Keratinocyte (primary cell): ENCODE measurements at regions not wholly inside any gene's neighbourhood (a gene's known extent, or its start where the extent isn't known, plus 50 kb on each side); places are given as distances from the start of the nearest gene placed in this dataset.

Experiments used
- DNase-seq: peaks from one replicate; pipeline ENCODE4 v3.0.0-alpha.2; 2011; ENCODE audit warnings: low read depth, missing footprints, low spot score
- FAIRE-seq: peaks from 2 replicates; lab custom pipeline; 2011; peaks lifted over from hg19 to GRCh38; lab: Jason Lieb, UNC
- H2AFZ ChIP-seq: 2 replicates; pipeline ENCODE4 v1.6.0; 2012; ENCODE audit warnings: low read length, control low read depth, inconsistent platforms; ENCODE audit not compliant: control insufficient read depth
- H3K27ac ChIP-seq: 2 replicates; pipeline ENCODE4 v1.5.1; 2011; ENCODE audit warnings: low read length; ENCODE audit not compliant: control insufficient read depth, insufficient read depth
- H3K27me3 ChIP-seq: 3 replicates; pipeline ENCODE4 v1.6.0; 2011; ENCODE audit warnings: low read length; ENCODE audit not compliant: control insufficient read depth, insufficient read depth; ENCODE audit errors: extremely low read depth
- H3K36me3 ChIP-seq, 2 experiments: 2 replicates in 1 of 2; 3 replicates in 1 of 2; pipeline ENCODE4 v1.5.1; 2011; ENCODE audit warnings: low read length in 2 of 2, mild to moderate bottlenecking in 1 of 2; ENCODE audit not compliant: control insufficient read depth in 2 of 2, insufficient read depth in 2 of 2; ENCODE audit errors: extremely low read depth in 1 of 2
- H3K4me1 ChIP-seq: 3 replicates; pipeline ENCODE4 v1.5.1; 2011; ENCODE audit warnings: low read length; ENCODE audit not compliant: control insufficient read depth, insufficient read depth; ENCODE audit errors: extremely low read depth
- H3K4me2 ChIP-seq: 3 replicates; pipeline ENCODE4 v1.6.0; 2011; ENCODE audit warnings: low read depth, low read length; ENCODE audit not compliant: control insufficient read depth, insufficient read depth; ENCODE audit errors: extremely low read depth
- H3K4me3 ChIP-seq, 3 experiments: fragments of 200-600 bp in 1 of 3; sonication (generic) in 1 of 3; 2 replicates in 2 of 3; 3 replicates in 1 of 3; pipeline ENCODE4 v1.5.1; 2011 to 2016; ENCODE audit warnings: low read length in 3 of 3, mild to moderate bottlenecking in 3 of 3, control low read depth in 2 of 3, inconsistent platforms in 1 of 3, low read depth in 1 of 3, mixed read lengths in 1 of 3, mixed run types in 1 of 3, moderate library complexity in 1 of 3; ENCODE audit not compliant: control insufficient read depth in 2 of 3, insufficient read depth in 2 of 3; ENCODE audit errors: extremely low read depth in 1 of 3
- H3K79me2 ChIP-seq: 2 replicates; pipeline ENCODE4 v1.6.0; 2012; ENCODE audit warnings: low read length; ENCODE audit not compliant: control insufficient read depth, insufficient read depth
- H3K9ac ChIP-seq: 3 replicates; pipeline ENCODE4 v1.6.0; 2011; ENCODE audit warnings: low read length; ENCODE audit not compliant: control insufficient read depth, insufficient read depth; ENCODE audit errors: extremely low read depth
- H3K9me1 ChIP-seq: 3 replicates; pipeline ENCODE4 v1.6.0; 2011; ENCODE audit warnings: low read length; ENCODE audit not compliant: control insufficient read depth, insufficient read depth; ENCODE audit errors: extremely low read depth
- H3K9me3 ChIP-seq: 2 replicates; pipeline ENCODE4 v1.5.1; 2012; ENCODE audit warnings: low read depth, low read length; ENCODE audit not compliant: control insufficient read depth
- H4K20me1 ChIP-seq: 3 replicates; pipeline ENCODE4 v1.6.0; 2011; ENCODE audit warnings: low read length; ENCODE audit not compliant: control insufficient read depth, insufficient read depth; ENCODE audit errors: extremely low read depth
- CTCF ChIP-seq, 3 experiments: IDR thresholded peaks in 1 of 3; conservative IDR thresholded peaks in 1 of 3; optimal IDR thresholded peaks in 1 of 3; 2 replicates in 2 of 3; 3 replicates in 1 of 3; pipeline versions ENCODE3 to v1.5.1; 2011; ENCODE audit warnings: low read length in 3 of 3, mild to moderate bottlenecking in 3 of 3, moderate library complexity in 2 of 3, control low read depth in 1 of 3, inconsistent platforms in 1 of 3; ENCODE audit not compliant: insufficient read depth in 2 of 3; ENCODE audit errors: extremely low read depth in 1 of 3
- EZH2 ChIP-seq: IDR thresholded peaks from one replicate; pipeline ENCODE4 v1.6.1; 2012; ENCODE audit warnings: inconsistent platforms, mild to moderate bottlenecking, low read length, moderate library complexity
- dilution Hi-C: fragments of 300-500 bp; cut with MboI; formaldehyde crosslinking; loops from one replicate; pipeline ENCODE4 v1.7.0; 2020; ENCODE audit warnings: low sequenced_read_pairs; ENCODE audit not compliant: extremely low pct_ligation_motif_present

- H3K36me3 ChIP-seq: no peaks in the 10 kb centered on the region
- no peak overlapping the region for H2AFZ ChIP-seq
- H3K27me3 ChIP-seq: no peaks in the 10 kb centered on the region
- dilution Hi-C loops: no loop called here
- no peak for FAIRE-seq
- no peak overlapping the region for H3K4me3 ChIP-seq
- TF ChIP-seq CTCF (optimal IDR thresholded peaks at IDR 0.05 in 1 of 3, IDR thresholded peaks at IDR 0.05 in 1 of 3, conservative IDR thresholded peaks at IDR 0.05 in 1 of 3; ENCODE audit: extremely low read depth in 1 of 3, insufficient read depth in 2 of 3, low read length in 3 of 3) (no peak), EZH2 (no peak)
- no peaks in the 10 kb centered on the region for H3K9me3 ChIP-seq
- H3K4me2 ChIP-seq: no peak overlapping the region
- H3K79me2 ChIP-seq: no peaks in the 10 kb centered on the region
- H3K4me1 ChIP-seq: no peaks in the 10 kb centered on the region
- no peaks in the 10 kb centered on the region for H3K9me1 ChIP-seq
- no peak for DNase-seq
- no peak overlapping the region for H3K9ac ChIP-seq
- H3K27ac ChIP-seq: no peak overlapping the region
- H4K20me1 ChIP-seq: no peaks in the 10 kb centered on the region
Measured at GRCh38 chr3:181771120-181771519, 59.4 kb downstream of the SOX2 start.

- H3K79me2 ChIP-seq: no peaks in the 10 kb centered on the region
- TF ChIP-seq EZH2: no peak
- TF ChIP-seq CTCF (optimal IDR thresholded peaks at IDR 0.05 in 1 of 3, IDR thresholded peaks at IDR 0.05 in 1 of 3, conservative IDR thresholded peaks at IDR 0.05 in 1 of 3; ENCODE audit: extremely low read depth in 1 of 3, insufficient read depth in 2 of 3, low read length in 3 of 3): no peak
- H3K4me3 ChIP-seq: no peak overlapping the region
- FAIRE-seq (no peak), DNase-seq (no peak)
- H3K9me1 ChIP-seq: no peaks in the 10 kb centered on the region
- dilution Hi-C loops: no loop called here
- H3K9ac ChIP-seq: no peak overlapping the region
- no peaks in the 10 kb centered on the region for H4K20me1 ChIP-seq
- no peaks in the 10 kb centered on the region for H3K27me3 ChIP-seq
- H3K4me2 ChIP-seq: no peak overlapping the region
- H3K9me3 ChIP-seq: no peaks in the 10 kb centered on the region
- no peaks in the 10 kb centered on the region for H3K36me3 ChIP-seq
- no peak overlapping the region for H2AFZ ChIP-seq
- H3K4me1 ChIP-seq: no peaks in the 10 kb centered on the region
- no peak overlapping the region for H3K27ac ChIP-seq
Measured at GRCh38 chr3:181772166-181772565, 60.4 kb downstream of the SOX2 start.
